ENCODE measurements at regions not wholly inside any gene's neighbourhood (a gene's known extent, or its start where the extent isn't known, plus 50 kb on each side); places are given as distances from the start of the nearest gene placed in this dataset.

GRCh38 chr7:57210212-57210611, 78.0 kb upstream of the ZNF479 start:
- H3K36me3 ChIP-seq (replicated peaks in 1 of 2; ENCODE audit: control insufficient read depth in 1 of 2, insufficient read depth in 2 of 2, low read length in 1 of 2) = no peaks in the 10 kb centered on the region
- no peak overlapping the region for H3K4me3 ChIP-seq (ENCODE audit: low read depth in 2 of 2, low read length in 1 of 2)
- ChIA-PET CTCF (no interaction called here), POLR2A (no interaction called here)
- H3K4me2 ChIP-seq = no peak overlapping the region
- H3F3A ChIP-seq (replicated peaks; ENCODE audit: insufficient read depth) = no peaks in the 10 kb centered on the region
- DNase-seq = no peak
- no peaks in the 10 kb centered on the region for H3K4me1 ChIP-seq (ENCODE audit: control insufficient read depth in 1 of 2, insufficient read depth in 2 of 2, low read depth in 1 of 2, low read length in 1 of 2)
- 5% methylated on average over 3 of the region's 3 CpGs for WGBS (ENCODE audit: low lambda C conversion rate)
- no peaks in the 10 kb centered on the region for H3K27me3 ChIP-seq (ENCODE audit: insufficient read depth)
- H3K9me2 ChIP-seq = no peaks in the 10 kb centered on the region
- H2AFZ ChIP-seq (ENCODE audit: low read depth) = no peak overlapping the region
- no peak overlapping the region for H3K9ac ChIP-seq
- no peaks in the 10 kb centered on the region for H3K79me2 ChIP-seq (ENCODE audit: insufficient read depth)
- H4K20me1 ChIP-seq (ENCODE audit: insufficient read depth) = no peaks in the 10 kb centered on the region
- H3K27ac ChIP-seq (ENCODE audit: low read depth in 2 of 2, low read length in 1 of 2) = no peak overlapping the region
- no peak for TF ChIP-seq TEAD4 (IDR thresholded peaks at IDR 0.05; ENCODE audit: borderline replicate concordance, insufficient read depth)
- TF ChIP-seq FOXJ3 (CRISPR knock-in tag; IDR thresholded peaks at IDR 0.05) = no peak
- no peak for TF ChIP-seq RFX5 (IDR thresholded peaks at IDR 0.05; ENCODE audit: low read length)
- H3K9me3 ChIP-seq = no peaks in the 10 kb centered on the region

GRCh38 chr7:57210871-57211270, 78.6 kb upstream of the ZNF479 start:
- Histone ChIP-seq H2AFZ (ENCODE audit: low read depth) (no peak overlapping the region), H3F3A (replicated peaks; ENCODE audit: insufficient read depth) (no peaks in the 10 kb centered on the region)
- TF ChIP-seq REST (IDR thresholded peaks at IDR 0.05; ENCODE audit: low read depth, low read length) (no peak), FOXM1 (IDR thresholded peaks at IDR 0.05; ENCODE audit: low read depth) (no peak), MEF2A (IDR thresholded peaks at IDR 0.05; ENCODE audit: borderline replicate concordance, low read depth) (no peak), RXRA (IDR thresholded peaks at IDR 0.05; ENCODE audit: borderline replicate concordance, low read depth) (no peak), CTCF (IDR thresholded peaks at IDR 0.05) (no peak), SMC3 (IDR thresholded peaks at IDR 0.05; ENCODE audit: low read depth, low read length) (no peak), JUND (IDR thresholded peaks at IDR 0.05) (no peak), RCOR1 (IDR thresholded peaks at IDR 0.05; ENCODE audit: low read length) (no peak), TAF1 (IDR thresholded peaks at IDR 0.05; ENCODE audit: borderline replicate concordance, low read depth, low read length) (no peak), GABPA (IDR thresholded peaks at IDR 0.05; ENCODE audit: low read depth) (no peak), FOSL2 (IDR thresholded peaks at IDR 0.05; ENCODE audit: borderline replicate concordance, low read depth) (no peak), SIN3A (IDR thresholded peaks at IDR 0.05; ENCODE audit: borderline replicate concordance, low read depth, low read length) (no peak), NRF1 (IDR thresholded peaks at IDR 0.05; ENCODE audit: low read depth, low read length) (no peak), PBX3 (IDR thresholded peaks at IDR 0.05) (no peak), RAD21 (IDR thresholded peaks at IDR 0.05; ENCODE audit: low read length) (no peak), GATA2 (CRISPR knock-in tag; IDR thresholded peaks at IDR 0.05) (no peak), EZH2phosphoT487 (IDR thresholded peaks at IDR 0.05; ENCODE audit: borderline replicate concordance, low read depth) (no peak), USF1 (IDR thresholded peaks at IDR 0.05; ENCODE audit: borderline replicate concordance, low read depth) (no peak), CHD2 (IDR thresholded peaks at IDR 0.05; ENCODE audit: low read length, partially characterized antibody) (no peak)

More at GRCh38 chr7:57210871-57211270, 78.6 kb upstream of the ZNF479 start:
- H3K4me1 ChIP-seq (ENCODE audit: control insufficient read depth in 1 of 2, insufficient read depth in 2 of 2, low read depth in 1 of 2, low read length in 1 of 2) = no peaks in the 10 kb centered on the region
- POLR2A ChIA-PET = no interaction called here
- no peak overlapping the region for H3K4me2 ChIP-seq
- no peak overlapping the region for H3K27ac ChIP-seq (ENCODE audit: low read depth in 2 of 2, low read length in 1 of 2)
- CTCF ChIA-PET = no interaction called here
- H3K9me3 ChIP-seq = no peaks in the 10 kb centered on the region
- no peaks in the 10 kb centered on the region for H3K27me3 ChIP-seq (ENCODE audit: insufficient read depth)
- no peaks in the 10 kb centered on the region for H3K9me2 ChIP-seq
- DNase-seq = no peak
- no peaks in the 10 kb centered on the region for H3K79me2 ChIP-seq (ENCODE audit: insufficient read depth)
- H3K36me3 ChIP-seq (replicated peaks in 1 of 2; ENCODE audit: control insufficient read depth in 1 of 2, insufficient read depth in 2 of 2, low read length in 1 of 2) = no peaks in the 10 kb centered on the region
- no peaks in the 10 kb centered on the region for H4K20me1 ChIP-seq (ENCODE audit: insufficient read depth)
- no peak overlapping the region for H3K4me3 ChIP-seq (ENCODE audit: low read depth in 2 of 2, low read length in 1 of 2)
- no peak overlapping the region for H3K9ac ChIP-seq
- 2% methylated on average over 5 of the region's 5 CpGs for WGBS (ENCODE audit: low lambda C conversion rate)
